Ovary (tissue), 7 donors: ENCODE measurements at regions not wholly inside any gene's neighbourhood (a gene's known extent, or its start where the extent isn't known, plus 50 kb on each side); places are given as distances from the start of the nearest gene placed in this dataset.

Source experiments
- DNase-seq, 5 donors: peaks; one replicate each; pipeline ENCODE4 v3.0.0-alpha.2; 2019 to 2020
- H3K27ac ChIP-seq, 2 donors: fragments of 200-600 bp; one replicate each; pipeline versions ENCODE4 v1.5.1 to v1.8.0; 2019 to 2022
- H3K27me3 ChIP-seq: fragments of 200-600 bp; one replicate; pipeline ENCODE4 v1.8.0; 2022
- H3K36me3 ChIP-seq: fragments of 200-600 bp; sonication (generic); one replicate; pipeline ENCODE4 v1.5.1; 2019
- H3K4me1 ChIP-seq: one replicate; pipeline ENCODE4 v1.8.1; 2013; ENCODE audit warnings: mild to moderate bottlenecking, moderate library complexity; ENCODE audit not compliant: insufficient read depth
- H3K4me3 ChIP-seq: fragments of 200-600 bp; sonication (generic); one replicate; pipeline ENCODE4 v1.5.1; 2017
- H3K9me3 ChIP-seq, 2 donors: fragments of 200-600 bp in 1 of 2; sonication (generic) in 1 of 2; one replicate each; pipeline versions ENCODE4 v1.5.1 to v1.8.1; 2013 to 2019; ENCODE audit warnings: mild to moderate bottlenecking in 1 of 2, moderate library complexity in 1 of 2
- EP300 ChIP-seq: sonication (generic); formaldehyde crosslinking; IDR thresholded peaks from one replicate; pipeline ENCODE4 v1.6.1; 2017; ENCODE audit warnings: antibody characterized with exemption
- POLR2A ChIP-seq: fragments of 450-650 bp; IDR thresholded peaks from one replicate; pipeline ENCODE4 v1.6.1; 2017; ENCODE audit warnings: antibody characterized with exemption, mild to moderate bottlenecking, moderate library complexity
- WGBS, 3 donors: extraction: QIAGEN DNeasy Blood & Tissue Kit in 1 of 3; methylation state at CpG; one replicate each; pipeline versions ENCODE4 v1.1.5 to v1.1.7; 2013 to 2017; 5-methylcytosine and 5-hydroxymethylcytosine counted together
- intact Hi-C, 4 donors: fragments of 100-400 bp; cut with DNase I; formaldehyde crosslinking; loops; one replicate each; pipeline versions ENCODE4 v1.11.0 to v1.15.1; 2022 to 2023
- TF ChIP-seq, protein P1 (sequence below), 3 donors: fragments of 450-650 bp in 2 of 3; fragments of 200-600 bp in 1 of 3; IDR thresholded peaks; one replicate each; pipeline versions ENCODE4 v1.5.1 to v1.8.0; 2016 to 2022; ENCODE audit warnings: antibody characterized with exemption in 3 of 3, mild to moderate bottlenecking in 1 of 3
- donor health status: DM: no; HTN: no; CAD: no; lungs with moderate emphysema.
- donor health status: DM: no; HTN: no; CAD: no.
- donor health status: Bipolar disorder and iron deficiency.
- donor health status: DM: no; HTN: no; CAD: no.
- donor health status: DM: yes; HTN: yes; CAD: no.

DNA sequence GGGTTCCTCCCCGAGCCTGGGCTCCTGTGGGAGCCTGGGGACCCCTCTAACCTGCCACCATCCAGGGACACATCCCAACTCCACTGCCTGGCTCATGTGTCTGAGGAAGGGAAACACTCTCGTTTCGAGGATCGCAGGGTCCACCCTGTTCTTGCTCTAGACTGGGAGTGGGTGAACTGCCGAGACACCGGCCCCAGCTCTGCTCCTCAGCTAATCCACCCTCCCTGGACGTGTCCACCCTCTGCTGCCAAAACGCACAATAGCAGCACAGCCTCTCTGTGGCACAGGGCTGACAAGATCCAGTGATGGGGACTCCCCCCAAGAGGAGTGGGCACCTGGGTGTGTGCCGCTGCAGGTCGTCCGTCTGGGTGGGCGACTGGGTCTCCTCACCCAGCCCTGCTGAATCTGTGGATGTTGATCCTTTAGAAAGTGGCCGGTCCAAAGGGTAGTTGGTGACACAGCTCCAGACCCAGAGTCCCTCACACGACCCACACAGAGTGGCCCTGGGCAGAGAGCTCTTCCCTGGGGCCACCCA, 65.2 kb upstream of the FAM20C start:
- H3K27me3 ChIP-seq: no peaks in the 10 kb centered on the region
- H3K36me3 ChIP-seq: no peaks in the 10 kb centered on the region
- H3K4me1 ChIP-seq: peaks cover 22% of the 10 kb centered on the region
- no peaks in the 10 kb centered on the region for H3K9me3 ChIP-seq
- H3K4me3 ChIP-seq: no peak overlapping the region
- no peak for DNase-seq
- H3K27ac ChIP-seq: no peak overlapping the region
- 92 to 96% (median 93%) methylated on average over 14 of the region's 14 CpGs for WGBS, 3 donors
- intact Hi-C loops: no loop called here
- no peak for TF ChIP-seq EP300
- TF ChIP-seq POLR2A: no peak
- TF ChIP-seq, protein P1, sequence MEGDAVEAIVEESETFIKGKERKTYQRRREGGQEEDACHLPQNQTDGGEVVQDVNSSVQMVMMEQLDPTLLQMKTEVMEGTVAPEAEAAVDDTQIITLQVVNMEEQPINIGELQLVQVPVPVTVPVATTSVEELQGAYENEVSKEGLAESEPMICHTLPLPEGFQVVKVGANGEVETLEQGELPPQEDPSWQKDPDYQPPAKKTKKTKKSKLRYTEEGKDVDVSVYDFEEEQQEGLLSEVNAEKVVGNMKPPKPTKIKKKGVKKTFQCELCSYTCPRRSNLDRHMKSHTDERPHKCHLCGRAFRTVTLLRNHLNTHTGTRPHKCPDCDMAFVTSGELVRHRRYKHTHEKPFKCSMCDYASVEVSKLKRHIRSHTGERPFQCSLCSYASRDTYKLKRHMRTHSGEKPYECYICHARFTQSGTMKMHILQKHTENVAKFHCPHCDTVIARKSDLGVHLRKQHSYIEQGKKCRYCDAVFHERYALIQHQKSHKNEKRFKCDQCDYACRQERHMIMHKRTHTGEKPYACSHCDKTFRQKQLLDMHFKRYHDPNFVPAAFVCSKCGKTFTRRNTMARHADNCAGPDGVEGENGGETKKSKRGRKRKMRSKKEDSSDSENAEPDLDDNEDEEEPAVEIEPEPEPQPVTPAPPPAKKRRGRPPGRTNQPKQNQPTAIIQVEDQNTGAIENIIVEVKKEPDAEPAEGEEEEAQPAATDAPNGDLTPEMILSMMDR (IDR thresholded peaks at IDR 0.05): no peak

DNA sequence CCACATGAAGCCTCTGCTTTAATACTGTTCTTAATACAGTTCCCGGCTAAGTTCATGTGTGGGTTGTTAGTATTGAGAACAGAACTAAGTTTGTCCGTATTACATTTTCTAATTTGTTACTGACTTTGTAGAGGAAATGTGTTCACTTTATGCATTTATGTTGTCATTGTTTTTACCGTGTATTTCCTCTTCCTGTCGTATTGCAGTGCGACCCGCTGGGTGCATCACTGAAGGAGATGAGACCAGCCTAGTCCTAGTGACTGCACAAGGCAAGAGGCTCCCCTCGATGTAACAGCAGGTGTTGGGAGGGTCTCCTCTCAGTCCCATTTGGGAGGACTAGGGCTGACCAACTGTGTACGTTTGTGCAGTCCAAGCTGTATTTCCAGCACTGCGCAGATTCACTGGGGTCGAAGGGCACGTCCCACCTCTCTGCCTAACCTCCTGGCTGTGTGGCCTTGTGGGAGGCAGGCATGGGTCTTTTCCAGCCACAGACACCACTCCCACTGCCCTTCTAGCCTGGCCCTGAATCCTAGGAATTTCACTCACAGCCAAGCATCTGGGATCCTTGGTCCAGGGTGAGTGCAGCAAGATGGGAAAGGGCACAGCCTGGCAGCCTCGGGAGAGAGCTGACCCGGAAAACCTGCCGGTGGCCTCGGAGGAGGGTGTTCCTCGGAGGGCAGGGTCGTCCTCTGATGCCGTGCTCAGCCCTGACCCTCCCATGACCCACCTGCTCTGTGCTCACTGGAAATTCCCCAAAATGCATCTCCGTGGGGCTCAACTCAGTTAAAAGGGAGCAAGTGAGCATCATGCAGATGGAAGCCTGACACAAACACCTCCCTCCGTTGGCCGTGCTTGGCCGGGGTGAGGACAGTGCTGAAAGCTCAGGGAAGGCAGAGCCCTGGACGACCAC, 63.9 kb upstream of the FAM20C start:
- WGBS, 3 donors: 80 to 83% (median 83%) methylated on average over 23 of the region's 23 CpGs
- H3K27me3 ChIP-seq: no peaks in the 10 kb centered on the region
- no peaks in the 10 kb centered on the region for H3K36me3 ChIP-seq
- H3K4me1 ChIP-seq: peaks cover 24% of the 10 kb centered on the region
- TF ChIP-seq POLR2A: no peak
- TF ChIP-seq, protein P1 (IDR thresholded peaks at IDR 0.05): no peak
- TF ChIP-seq EP300: no peak
- intact Hi-C loops: no loop called here
- no peak overlapping the region for H3K27ac ChIP-seq
- no peak for DNase-seq
- H3K4me3 ChIP-seq: no peak overlapping the region
- H3K9me3 ChIP-seq: no peaks in the 10 kb centered on the region

DNA sequence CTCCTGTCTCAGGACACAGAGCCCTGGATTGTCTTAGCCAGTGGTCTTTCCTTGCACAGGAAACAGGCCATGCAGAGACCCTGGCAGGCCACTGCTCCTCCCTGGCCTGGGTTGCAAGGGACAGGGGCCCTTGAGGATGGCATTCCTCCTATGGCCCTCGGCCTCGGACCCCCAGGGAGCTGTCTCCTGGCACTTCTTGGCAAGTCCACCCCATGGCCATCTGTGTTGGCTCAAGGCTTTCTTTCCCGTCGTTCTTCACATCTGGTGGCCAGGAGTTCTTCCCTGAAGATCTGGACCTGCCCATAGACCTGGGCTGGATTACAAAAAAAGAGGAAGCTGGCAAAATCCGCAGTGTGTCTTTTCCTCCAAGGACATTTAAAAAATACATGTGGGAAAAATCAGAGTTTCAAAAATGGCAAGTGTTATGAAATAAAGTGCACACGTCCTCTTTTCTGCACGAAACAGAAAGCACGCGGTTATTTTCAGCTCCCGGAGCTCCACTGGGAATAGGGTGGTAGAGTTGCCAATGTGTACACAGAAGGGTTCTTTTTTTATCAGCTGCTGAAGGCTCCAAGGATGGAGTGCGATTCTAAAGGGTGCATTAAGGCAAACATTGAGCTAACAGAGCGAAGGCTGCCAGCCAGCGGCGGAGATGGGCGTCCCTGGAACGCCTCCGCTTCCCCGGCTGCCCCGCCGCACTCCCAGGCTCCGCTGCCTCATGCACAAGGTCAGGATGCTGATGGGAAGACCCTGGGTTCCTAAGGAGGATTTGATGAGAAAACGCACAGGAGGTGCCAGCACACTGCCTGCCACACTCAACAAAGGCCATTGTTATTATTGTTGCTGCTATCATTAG, 62.8 kb upstream of the FAM20C start:
- H3K4me1 ChIP-seq: peaks cover 24% of the 10 kb centered on the region
- DNase-seq: peak in 2 of 5 donors; percentile 56 to 58

DNA sequence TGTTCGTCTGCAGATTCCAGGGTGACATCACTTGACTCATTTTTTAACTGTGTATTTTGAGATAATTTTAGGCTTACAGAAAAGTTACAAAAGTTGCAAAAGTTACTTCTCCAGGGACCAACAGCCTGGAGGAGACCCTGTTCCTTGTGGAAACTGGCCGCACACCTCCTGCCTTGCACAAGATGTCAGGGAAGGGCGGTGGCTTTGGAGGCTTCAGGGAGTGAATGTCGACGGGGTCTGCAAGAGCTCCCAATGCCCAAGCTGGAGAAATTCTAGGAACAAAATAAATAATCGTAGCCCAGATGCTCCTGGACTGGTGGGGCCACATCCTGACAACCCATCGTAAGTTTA, 62.2 kb upstream of the FAM20C start:
- no peak overlapping the region for H3K4me3 ChIP-seq
- TF ChIP-seq, protein P1 (IDR thresholded peaks at IDR 0.05): no peak
- TF ChIP-seq EP300 (no peak), POLR2A (no peak)
- peaks cover 24% of the 10 kb centered on the region for H3K4me1 ChIP-seq
- no peaks in the 10 kb centered on the region for H3K9me3 ChIP-seq
- intact Hi-C loops: no loop called here
- DNase-seq: no peak
- no peaks in the 10 kb centered on the region for H3K27me3 ChIP-seq
- H3K36me3 ChIP-seq: no peaks in the 10 kb centered on the region
- H3K27ac ChIP-seq: peak overlapping the region in 1 of 2 donors; percentile 85
- 53 to 55% (median 54%) methylated on average over 7 of the region's 7 CpGs for WGBS, 3 donors

More for the DNA sequence above, 62.8 kb upstream of the FAM20C start:
- Histone ChIP-seq H3K4me3 (no peak overlapping the region), H3K27ac (peak overlapping the region in 1 of 2 donors; percentile 85), H3K9me3 (no peaks in the 10 kb centered on the region), H3K36me3 (no peaks in the 10 kb centered on the region), H3K27me3 (no peaks in the 10 kb centered on the region)
- TF ChIP-seq EP300: no peak
- TF ChIP-seq, protein P1 (IDR thresholded peaks at IDR 0.05): no peak
- TF ChIP-seq POLR2A: no peak
- intact Hi-C loops: no loop called here
- WGBS, 3 donors: 10 to 32% (median 11%) methylated on average over 22 of the region's 22 CpGs
